Activated B cell treated with CpG ODN at 0.5 μM for 24 hours (primary cell): ENCODE measurements at regions not wholly inside any gene's neighbourhood (a gene's known extent, or its start where the extent isn't known, plus 50 kb on each side); places are given as distances from the start of the nearest gene placed in this dataset.

Experiments
- ATAC-seq: fragments of 200-7000 bp; cut with Tn5 transposase; one replicate; pipeline ENCODE4 v1.10.0; 2021; ENCODE audit warnings: low read depth, mild to moderate bottlenecking, moderate library complexity
- CTCF ChIA-PET: fragments of 350-600 bp; sonication (Branson Sonifier 250); formaldehyde crosslinking; loops from one replicate; lab custom pipeline; 2021; ENCODE audit warnings: antibody characterized with exemption; lab: Charles Lee
- POLR2A ChIA-PET: fragments of 350-600 bp; sonication (Branson Sonifier 250); formaldehyde crosslinking; loops from one replicate; lab custom pipeline; 2021; ENCODE audit warnings: antibody characterized with exemption; lab: Charles Lee
- DNase-seq: peaks from one replicate; pipeline ENCODE4 v3.0.0; 2022
- H3K27ac Mint-ChIP-seq: one replicate; pipeline ENCODE4 v1.8.0; 2020; ENCODE audit warnings: mixed read lengths
- H3K27me3 Mint-ChIP-seq: one replicate; pipeline ENCODE4 v1.8.0; 2021; ENCODE audit warnings: mixed read lengths
- H3K36me3 Mint-ChIP-seq: one replicate; pipeline ENCODE4 v1.8.0; 2021; ENCODE audit warnings: low read depth, mixed read lengths
- H3K4me1 Mint-ChIP-seq: one replicate; pipeline ENCODE4 v1.8.0; 2021; ENCODE audit warnings: mixed read lengths
- H3K4me3 Mint-ChIP-seq: one replicate; pipeline ENCODE4 v1.8.0; 2020; ENCODE audit warnings: mild to moderate bottlenecking, mixed read lengths
- H3K9me3 Mint-ChIP-seq: one replicate; pipeline ENCODE4 v1.8.0; 2020; ENCODE audit warnings: mixed read lengths
- intact Hi-C: fragments of 100-400 bp; cut with micrococcal nuclease; formaldehyde crosslinking; loops from one replicate; pipeline ENCODE4 v1.15.1; 2024
- TF ChIP-seq, protein P1 (sequence below): fragments of 200-600 bp; IDR thresholded peaks from one replicate; pipeline ENCODE4 v1.8.0; 2022; ENCODE audit warnings: antibody characterized with exemption, mild to moderate bottlenecking

DNA sequence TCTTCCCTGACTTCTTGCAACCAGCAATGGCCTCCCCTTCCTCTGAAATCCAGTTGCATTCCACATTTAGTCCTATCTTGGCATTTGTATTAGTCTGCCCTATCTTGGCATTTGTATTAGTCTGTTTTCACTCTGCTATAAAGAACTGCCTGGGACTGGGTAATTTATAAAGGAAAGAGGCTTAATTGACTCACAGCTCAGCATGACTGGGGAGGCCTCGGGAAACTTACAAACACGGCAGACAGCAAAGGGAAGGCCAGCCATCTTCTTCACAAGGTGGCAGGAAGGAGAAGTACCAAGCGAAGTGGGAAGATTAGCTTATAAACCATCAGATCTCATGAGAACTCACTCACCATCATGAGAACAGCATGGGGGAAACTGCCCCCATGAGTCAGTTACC lies 234.5 kb upstream of the COPS8 start:
- H3K9me3 Mint-ChIP-seq, result no peaks in the 10 kb centered on the region
- no peaks in the 10 kb centered on the region for H3K4me1 Mint-ChIP-seq
- CTCF ChIA-PET, result no interaction called here
- intact Hi-C loops, result no loop called here
- POLR2A ChIA-PET, result no interaction called here
- H3K36me3 Mint-ChIP-seq, result no peaks in the 10 kb centered on the region
- no peaks in the 10 kb centered on the region for H3K27me3 Mint-ChIP-seq
- H3K27ac Mint-ChIP-seq, result no peak overlapping the region
- H3K4me3 Mint-ChIP-seq, result no peak overlapping the region
- no peak for DNase-seq
- ATAC-seq, result no peak
- TF ChIP-seq, protein P1, sequence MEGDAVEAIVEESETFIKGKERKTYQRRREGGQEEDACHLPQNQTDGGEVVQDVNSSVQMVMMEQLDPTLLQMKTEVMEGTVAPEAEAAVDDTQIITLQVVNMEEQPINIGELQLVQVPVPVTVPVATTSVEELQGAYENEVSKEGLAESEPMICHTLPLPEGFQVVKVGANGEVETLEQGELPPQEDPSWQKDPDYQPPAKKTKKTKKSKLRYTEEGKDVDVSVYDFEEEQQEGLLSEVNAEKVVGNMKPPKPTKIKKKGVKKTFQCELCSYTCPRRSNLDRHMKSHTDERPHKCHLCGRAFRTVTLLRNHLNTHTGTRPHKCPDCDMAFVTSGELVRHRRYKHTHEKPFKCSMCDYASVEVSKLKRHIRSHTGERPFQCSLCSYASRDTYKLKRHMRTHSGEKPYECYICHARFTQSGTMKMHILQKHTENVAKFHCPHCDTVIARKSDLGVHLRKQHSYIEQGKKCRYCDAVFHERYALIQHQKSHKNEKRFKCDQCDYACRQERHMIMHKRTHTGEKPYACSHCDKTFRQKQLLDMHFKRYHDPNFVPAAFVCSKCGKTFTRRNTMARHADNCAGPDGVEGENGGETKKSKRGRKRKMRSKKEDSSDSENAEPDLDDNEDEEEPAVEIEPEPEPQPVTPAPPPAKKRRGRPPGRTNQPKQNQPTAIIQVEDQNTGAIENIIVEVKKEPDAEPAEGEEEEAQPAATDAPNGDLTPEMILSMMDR, result no peak

DNA sequence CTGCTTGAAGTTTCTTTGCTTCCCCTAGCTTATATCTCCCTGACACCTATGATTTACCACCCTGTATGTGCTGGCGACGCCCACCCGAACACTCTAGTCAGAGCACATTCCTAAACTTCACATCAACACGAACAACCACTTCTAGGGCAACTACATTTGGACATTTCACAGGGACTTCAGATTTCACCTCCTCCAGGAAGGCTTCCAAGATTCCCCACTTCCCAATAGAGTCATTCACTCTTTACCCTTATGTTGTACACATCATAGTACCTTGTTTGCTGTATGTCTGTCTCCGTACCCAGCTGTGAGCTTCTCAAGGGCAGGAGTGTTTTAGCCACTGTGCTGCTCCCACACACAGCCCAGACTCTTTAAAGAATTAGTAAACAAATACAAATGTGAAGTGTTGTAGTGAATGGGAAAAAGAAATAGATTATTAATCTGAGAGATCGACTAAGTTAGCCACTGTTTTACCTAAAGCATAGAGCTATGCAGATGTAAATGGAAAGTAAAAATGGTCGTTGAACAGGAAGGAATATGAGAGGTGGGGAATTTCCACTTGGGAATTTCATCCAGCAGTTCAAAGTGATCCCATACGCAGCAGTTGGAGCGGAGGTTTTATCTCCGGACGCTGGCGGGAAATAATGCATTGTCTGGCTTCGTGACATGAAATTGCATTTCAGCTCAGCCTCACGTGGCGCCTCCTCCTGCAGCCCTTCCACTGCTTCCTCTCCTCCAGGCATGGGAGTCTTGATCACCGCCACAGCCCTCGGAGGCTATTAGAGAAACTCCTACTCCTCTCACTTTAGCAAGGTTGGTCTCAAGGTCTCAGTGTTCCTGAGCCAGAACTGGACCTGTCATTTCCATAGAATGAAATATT lies 233.4 kb upstream of the COPS8 start:
- H3K4me1 Mint-ChIP-seq, result no peaks in the 10 kb centered on the region
- ChIA-PET POLR2A (no interaction called here), CTCF (interaction anchor here (0.7 kb wide), 1 partner anchor 222 kb away, joined by 3 read pairs; no protein-coding TSS in a partner anchor)
- H3K27me3 Mint-ChIP-seq, result no peaks in the 10 kb centered on the region
- H3K4me3 Mint-ChIP-seq, result no peak overlapping the region
- TF ChIP-seq, protein P1, result no peak
- H3K9me3 Mint-ChIP-seq, result no peaks in the 10 kb centered on the region
- ATAC-seq (no peak), DNase-seq (no peak)
- intact Hi-C loops, result no loop called here
- no peaks in the 10 kb centered on the region for H3K36me3 Mint-ChIP-seq
- no peak overlapping the region for H3K27ac Mint-ChIP-seq

GRCh38 chr2:236852977-236853374 lies 232.7 kb upstream of the COPS8 start:
- DNase-seq (no peak), ATAC-seq (no peak)
- ChIA-PET POLR2A (no interaction called here), CTCF (no interaction called here)
- no peaks in the 10 kb centered on the region for H3K4me1 Mint-ChIP-seq
- no peaks in the 10 kb centered on the region for H3K36me3 Mint-ChIP-seq
- intact Hi-C loops, result no loop called here
- TF ChIP-seq, protein P1, result no peak
- no peaks in the 10 kb centered on the region for H3K9me3 Mint-ChIP-seq
- no peaks in the 10 kb centered on the region for H3K27me3 Mint-ChIP-seq
- H3K27ac Mint-ChIP-seq, result no peak overlapping the region
- H3K4me3 Mint-ChIP-seq, result no peak overlapping the region

DNA sequence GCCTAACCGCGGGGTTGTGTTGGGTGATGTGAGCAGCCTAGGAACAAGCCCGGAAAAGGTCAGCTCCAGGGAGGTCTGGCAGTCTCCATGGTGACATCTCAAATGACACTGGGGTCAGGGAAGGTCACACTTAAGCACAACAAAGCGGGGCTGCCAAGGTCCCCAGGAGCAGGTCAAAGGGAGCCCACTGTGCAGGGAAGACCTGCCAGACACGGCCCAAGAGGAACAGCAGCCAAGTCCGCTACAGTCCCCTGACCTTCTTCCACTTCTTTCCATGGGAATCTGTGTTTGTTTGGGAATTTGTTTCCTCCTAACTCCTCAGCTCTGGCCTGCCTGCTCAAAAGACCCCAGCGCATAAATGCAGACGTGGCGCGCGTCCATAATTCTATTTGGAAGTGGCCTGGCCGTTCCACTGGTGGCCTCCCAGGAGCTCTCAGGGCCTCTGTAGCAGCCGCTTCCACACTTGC lies 232.1 kb upstream of the COPS8 start:
- H3K27ac Mint-ChIP-seq, result no peak overlapping the region
- ATAC-seq (no peak), DNase-seq (no peak)
- TF ChIP-seq, protein P1, result no peak
- no peaks in the 10 kb centered on the region for H3K4me1 Mint-ChIP-seq
- no peak overlapping the region for H3K4me3 Mint-ChIP-seq
- intact Hi-C loops, result no loop called here
- POLR2A ChIA-PET, result no interaction called here
- H3K36me3 Mint-ChIP-seq, result no peaks in the 10 kb centered on the region
- no peaks in the 10 kb centered on the region for H3K27me3 Mint-ChIP-seq
- H3K9me3 Mint-ChIP-seq, result no peaks in the 10 kb centered on the region
- CTCF ChIA-PET, result no interaction called here

DNA sequence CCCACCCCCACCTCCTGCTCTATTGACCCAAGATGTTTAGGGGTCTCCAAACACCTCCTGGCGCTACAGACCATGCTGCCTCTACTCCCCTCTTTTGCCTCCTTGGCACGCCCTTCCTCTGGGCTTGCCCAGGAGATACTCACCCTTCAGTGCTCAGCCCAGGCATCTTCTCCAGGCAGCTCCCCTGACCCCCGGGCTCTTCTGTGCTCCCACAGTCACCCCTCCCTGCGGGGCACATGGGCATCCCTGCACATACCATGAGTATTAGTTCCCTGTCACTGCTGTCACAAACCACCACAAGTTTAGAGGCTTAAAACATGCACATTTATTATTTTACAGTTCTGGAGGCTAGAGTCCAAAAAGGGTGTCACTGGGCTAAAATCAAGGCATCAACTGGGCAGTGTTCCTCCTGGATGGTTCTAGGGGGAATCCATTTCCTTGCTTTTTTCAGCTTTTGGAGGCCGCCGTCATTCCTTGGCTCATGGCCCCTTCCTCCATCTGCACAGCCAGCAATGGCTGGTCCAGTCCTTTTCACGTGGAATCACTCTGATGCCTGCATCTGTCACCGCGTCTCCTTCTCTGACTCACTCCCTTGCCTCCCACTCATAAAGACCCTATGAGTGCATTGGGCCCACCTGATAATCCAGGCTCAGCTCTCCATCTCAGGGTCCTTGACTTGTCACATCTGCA lies 230.4 kb upstream of the COPS8 start:
- Mint-ChIP-seq H3K36me3 (no peaks in the 10 kb centered on the region), H3K27ac (no peak overlapping the region), H3K4me1 (no peaks in the 10 kb centered on the region), H3K27me3 (no peaks in the 10 kb centered on the region), H3K4me3 (no peak overlapping the region), H3K9me3 (no peaks in the 10 kb centered on the region)
- DNase-seq (no peak), ATAC-seq (no peak)
- intact Hi-C loops, result no loop called here
- ChIA-PET POLR2A (no interaction called here), CTCF (no interaction called here)
- TF ChIP-seq, protein P1, result no peak
